ENCODE measurements at regions not wholly inside any gene's neighbourhood (a gene's known extent, or its start where the extent isn't known, plus 50 kb on each side); places are given as distances from the start of the nearest gene placed in this dataset.
"Not testable (repeated sequence)": the region's sequence is repeated elsewhere in the genome, so short reads cannot be mapped to it uniquely, and the experiment has no call there.

GRCh38 chr15:72847033-72847432 is 63.5 kb upstream of the ADPGK start:
- no peaks in the 10 kb centered on the region for H4K20me1 ChIP-seq (ENCODE audit: insufficient read depth, low read length)
- TF ChIP-seq CTCF (IDR thresholded peaks at IDR 0.05; ENCODE audit: low read depth, low read length), result no peak
- TF ChIP-seq EZH2phosphoT487 (IDR thresholded peaks at IDR 0.05; ENCODE audit: low read depth), result no peak
- H3K27ac ChIP-seq (ENCODE audit: low read length), result no peak overlapping the region
- H3K27me3 ChIP-seq (ENCODE audit: low read depth, low read length), result peaks cover 12% of the 10 kb centered on the region
- H3K4me2 ChIP-seq (ENCODE audit: low read length), result no peak overlapping the region
- H3K4me3 ChIP-seq (ENCODE audit: low read length), result no peak overlapping the region
- H3K79me2 ChIP-seq (ENCODE audit: low read length), result no peaks in the 10 kb centered on the region
- H3K36me3 ChIP-seq (replicated peaks; ENCODE audit: low read depth, low read length), result no peaks in the 10 kb centered on the region
- H3K9ac ChIP-seq (ENCODE audit: low read length), result no peak overlapping the region
- H3K4me1 ChIP-seq (ENCODE audit: low read length), result peaks cover 5% of the 10 kb centered on the region; the same call in 1 of the 2 replicates
- no peaks in the 10 kb centered on the region; the same call in 1 of the 2 replicates for H3K9me3 ChIP-seq (ENCODE audit: insufficient read depth, low read length)
- no peak overlapping the region for H2AFZ ChIP-seq (ENCODE audit: low read depth, low read length)

- TF ChIP-seq EZH2phosphoT487 (IDR thresholded peaks at IDR 0.05; ENCODE audit: low read depth), result no peak
- no peak for TF ChIP-seq CTCF (IDR thresholded peaks at IDR 0.05; ENCODE audit: low read depth, low read length)
- Histone ChIP-seq H3K4me3 (ENCODE audit: low read length) (no peak overlapping the region), H3K79me2 (ENCODE audit: low read length) (no peaks in the 10 kb centered on the region), H2AFZ (ENCODE audit: low read depth, low read length) (no peak overlapping the region), H3K27me3 (ENCODE audit: low read depth, low read length) (peaks cover 21% of the 10 kb centered on the region), H3K27ac (ENCODE audit: low read length) (no peak overlapping the region), H3K9me3 (ENCODE audit: insufficient read depth, low read length) (no peaks in the 10 kb centered on the region; the same call in 1 of the 2 replicates), H3K4me2 (ENCODE audit: low read length) (no peak overlapping the region), H4K20me1 (ENCODE audit: insufficient read depth, low read length) (no peaks in the 10 kb centered on the region), H3K4me1 (ENCODE audit: low read length) (peaks cover 5% of the 10 kb centered on the region; the same call in 1 of the 2 replicates), H3K36me3 (replicated peaks; ENCODE audit: low read depth, low read length) (no peaks in the 10 kb centered on the region), H3K9ac (ENCODE audit: low read length) (no peak overlapping the region)
Observed at GRCh38 chr15:72845981-72846383, 62.4 kb upstream of the ADPGK start.

GRCh38 chr15:72844067-72844466 is 60.5 kb upstream of the ADPGK start:
- no peak overlapping the region for H2AFZ ChIP-seq (ENCODE audit: low read depth, low read length)

GRCh38 chr15:72843340-72843739 is 59.8 kb upstream of the ADPGK start:
- H3K4me2 ChIP-seq (ENCODE audit: low read length); H3K79me2 ChIP-seq (ENCODE audit: low read length); H3K9me3 ChIP-seq (ENCODE audit: insufficient read depth, low read length); H3K36me3 ChIP-seq (replicated peaks; ENCODE audit: low read depth, low read length); H4K20me1 ChIP-seq (ENCODE audit: insufficient read depth, low read length); H3K9ac ChIP-seq (ENCODE audit: low read length); H3K4me1 ChIP-seq (ENCODE audit: low read length); H3K4me3 ChIP-seq (ENCODE audit: low read length); H3K27ac ChIP-seq (ENCODE audit: low read length); H2AFZ ChIP-seq (ENCODE audit: low read depth, low read length): not testable (repeated sequence)
- H3K27me3 ChIP-seq (ENCODE audit: low read depth, low read length), result peaks cover 21% of the 10 kb centered on the region

More at GRCh38 chr15:72844067-72844466, 60.5 kb upstream of the ADPGK start:
- Histone ChIP-seq H3K79me2 (ENCODE audit: low read length) (no peaks in the 10 kb centered on the region), H3K36me3 (replicated peaks; ENCODE audit: low read depth, low read length) (no peaks in the 10 kb centered on the region), H4K20me1 (ENCODE audit: insufficient read depth, low read length) (no peaks in the 10 kb centered on the region), H3K27ac (ENCODE audit: low read length) (no peak overlapping the region), H3K9ac (ENCODE audit: low read length) (no peak overlapping the region), H3K4me3 (ENCODE audit: low read length) (no peak overlapping the region), H3K4me2 (ENCODE audit: low read length) (no peak overlapping the region), H3K27me3 (ENCODE audit: low read depth, low read length) (peaks cover 21% of the 10 kb centered on the region), H3K9me3 (ENCODE audit: insufficient read depth, low read length) (no peaks in the 10 kb centered on the region; the same call in 1 of the 2 replicates), H3K4me1 (ENCODE audit: low read length) (peaks cover 5% of the 10 kb centered on the region; the same call in 1 of the 2 replicates)
- TF ChIP-seq EZH2phosphoT487 (IDR thresholded peaks at IDR 0.05; ENCODE audit: low read depth) (no peak), CTCF (IDR thresholded peaks at IDR 0.05; ENCODE audit: low read depth, low read length) (no peak)
